GM08714 (cell line): ENCODE measurements at regions not wholly inside any gene's neighbourhood (a gene's known extent, or its start where the extent isn't known, plus 50 kb on each side); places are given as distances from the start of the nearest gene placed in this dataset.

Experiments used
- H3K4me3 ChIP-seq: fragments of 200-500 bp; sonication (Bioruptor generic); 2 replicates; pipeline ENCODE4 v1.5.1; 2014; ENCODE audit warnings: mild to moderate bottlenecking, low read length, inconsistent platforms
- ZNF274 ChIP-seq: IDR thresholded peaks from 2 replicates; pipeline ENCODE4 v1.6.1; 2012; ENCODE audit warnings: mild to moderate bottlenecking, low read depth, low read length

DNA sequence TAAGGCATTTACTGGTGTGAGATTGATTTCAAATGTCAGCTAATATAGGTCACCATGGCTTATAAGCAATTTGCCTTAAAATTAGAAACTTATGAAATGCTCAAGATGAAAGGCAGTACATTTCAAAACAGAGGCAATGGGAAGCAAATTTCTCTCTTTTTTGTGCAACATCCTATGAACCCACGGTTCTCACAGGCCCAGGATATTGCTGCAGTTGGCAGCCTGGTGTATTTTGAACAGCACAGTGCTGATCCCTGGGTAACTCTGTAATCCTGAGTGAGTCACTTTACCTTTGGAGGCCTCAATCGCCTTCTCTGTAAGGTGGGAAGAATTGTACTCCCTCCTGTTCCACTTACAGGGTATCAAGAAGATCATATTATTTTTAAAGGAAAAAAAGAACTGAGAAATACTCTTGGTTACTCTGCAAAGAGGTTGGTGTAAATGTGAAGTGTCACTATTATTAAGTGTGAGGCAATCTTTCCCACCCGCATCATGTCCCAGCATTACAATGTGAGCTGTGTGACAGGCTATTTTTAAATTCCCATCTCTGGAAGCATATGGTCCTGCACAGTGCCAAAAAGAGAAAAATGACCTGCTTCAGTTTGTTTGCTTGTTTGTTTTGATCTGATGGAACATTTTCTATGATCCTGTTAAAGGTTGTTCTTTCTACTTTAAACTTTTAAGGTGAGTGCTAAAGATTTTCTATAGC lies 190.1 kb upstream of the LPP start:
- no peak overlapping the region for H3K4me3 ChIP-seq
- TF ChIP-seq ZNF274: no peak

DNA sequence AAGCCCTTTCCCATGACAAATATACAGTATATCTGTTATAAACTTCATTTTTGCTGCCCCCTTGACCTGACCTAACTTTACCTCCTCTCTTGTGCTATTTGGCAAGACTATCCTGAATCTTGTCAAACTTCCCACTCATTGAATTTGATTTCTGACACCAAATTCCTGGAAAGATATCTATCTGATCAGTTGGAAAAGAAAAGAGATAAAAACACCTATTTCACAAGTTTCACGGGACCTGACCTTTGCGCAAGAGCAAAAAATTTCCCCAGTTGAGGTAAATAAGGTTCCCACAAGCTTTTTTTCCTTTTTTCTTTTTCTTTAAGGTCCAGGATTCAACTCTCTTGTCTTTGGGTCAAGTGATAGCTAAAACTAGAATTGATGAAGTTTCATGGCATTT lies 189.2 kb upstream of the LPP start:
- H3K4me3 ChIP-seq: no peak overlapping the region
- no peak for TF ChIP-seq ZNF274

DNA sequence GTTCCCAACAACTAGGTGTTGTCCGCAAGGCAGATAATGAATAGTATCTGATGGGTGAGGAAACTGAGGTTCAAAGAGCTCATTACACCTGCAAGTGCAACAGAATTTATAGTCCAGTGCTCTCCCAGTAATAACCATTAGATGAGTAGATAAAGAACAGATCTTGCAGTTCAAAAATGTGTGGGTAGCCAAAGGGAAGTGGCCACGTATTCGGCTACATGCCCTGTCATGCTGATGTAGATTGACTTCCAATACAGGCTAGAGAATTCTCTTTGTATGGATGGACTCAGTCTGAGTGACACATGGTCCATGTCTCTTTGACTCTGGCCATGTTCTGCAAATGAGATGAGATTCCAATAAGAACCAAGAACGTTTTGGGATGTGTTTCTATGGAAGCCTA lies 187.9 kb upstream of the LPP start:
- H3K4me3 ChIP-seq: no peak overlapping the region
- TF ChIP-seq ZNF274: no peak

DNA sequence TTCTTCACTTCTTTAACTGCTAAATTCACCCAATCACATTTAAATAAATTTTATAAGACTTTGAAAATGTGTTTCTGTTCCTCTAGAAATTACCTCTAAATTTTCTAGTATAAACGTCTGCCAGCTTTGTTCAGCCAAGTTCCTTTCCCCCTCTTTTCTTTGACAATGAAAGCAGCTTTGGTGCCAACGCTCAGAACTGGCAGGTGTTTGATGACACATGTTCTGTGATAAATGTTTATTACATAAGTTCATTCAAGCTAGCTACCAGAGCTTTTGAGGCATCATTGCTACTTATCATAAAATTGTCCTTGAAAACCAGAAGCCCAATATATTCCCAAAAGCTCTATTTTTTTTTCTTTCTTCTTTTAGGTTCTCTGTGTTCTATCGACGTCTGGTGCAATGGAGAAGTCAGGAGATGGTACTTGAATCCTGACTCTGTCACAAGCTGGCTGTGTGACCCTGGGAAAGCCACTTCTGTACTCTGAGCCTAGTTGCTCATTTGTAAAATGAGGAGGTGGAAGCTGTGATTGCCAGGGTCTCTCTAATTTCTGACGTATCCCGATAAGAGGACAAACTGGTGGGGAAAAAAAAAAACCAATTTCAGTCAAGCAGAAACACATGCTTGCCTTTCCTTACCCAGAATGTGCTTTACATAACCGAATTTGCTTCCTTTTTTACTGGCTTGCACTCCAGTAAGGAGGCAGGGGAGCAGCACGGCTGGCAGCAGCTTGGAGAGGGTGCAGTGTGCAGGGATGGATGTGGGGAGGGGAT lies 187.1 kb upstream of the LPP start:
- no peak for TF ChIP-seq ZNF274

DNA sequence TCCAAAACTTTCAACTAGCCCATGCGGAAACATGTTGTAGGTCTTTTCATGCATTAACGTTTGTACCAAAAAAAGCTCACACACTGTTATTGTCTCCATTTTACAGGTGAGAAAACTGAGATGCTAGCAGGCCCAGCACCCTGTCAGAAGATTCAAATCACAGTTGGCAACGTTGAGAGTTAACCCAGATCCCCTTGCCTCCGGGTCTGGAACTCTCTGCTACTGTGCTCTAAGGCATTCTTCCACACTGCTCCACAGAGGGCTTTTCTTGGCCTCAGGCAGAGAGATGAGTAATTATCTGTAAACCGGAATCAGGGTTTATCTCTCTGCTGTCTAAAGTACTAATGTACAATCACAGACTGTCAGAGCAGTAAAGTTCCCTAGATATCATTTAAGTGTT lies 186.0 kb upstream of the LPP start:
- no peak overlapping the region for H3K4me3 ChIP-seq

More for the DNA sequence above, 187.1 kb upstream of the LPP start:
- no peak overlapping the region for H3K4me3 ChIP-seq

DNA sequence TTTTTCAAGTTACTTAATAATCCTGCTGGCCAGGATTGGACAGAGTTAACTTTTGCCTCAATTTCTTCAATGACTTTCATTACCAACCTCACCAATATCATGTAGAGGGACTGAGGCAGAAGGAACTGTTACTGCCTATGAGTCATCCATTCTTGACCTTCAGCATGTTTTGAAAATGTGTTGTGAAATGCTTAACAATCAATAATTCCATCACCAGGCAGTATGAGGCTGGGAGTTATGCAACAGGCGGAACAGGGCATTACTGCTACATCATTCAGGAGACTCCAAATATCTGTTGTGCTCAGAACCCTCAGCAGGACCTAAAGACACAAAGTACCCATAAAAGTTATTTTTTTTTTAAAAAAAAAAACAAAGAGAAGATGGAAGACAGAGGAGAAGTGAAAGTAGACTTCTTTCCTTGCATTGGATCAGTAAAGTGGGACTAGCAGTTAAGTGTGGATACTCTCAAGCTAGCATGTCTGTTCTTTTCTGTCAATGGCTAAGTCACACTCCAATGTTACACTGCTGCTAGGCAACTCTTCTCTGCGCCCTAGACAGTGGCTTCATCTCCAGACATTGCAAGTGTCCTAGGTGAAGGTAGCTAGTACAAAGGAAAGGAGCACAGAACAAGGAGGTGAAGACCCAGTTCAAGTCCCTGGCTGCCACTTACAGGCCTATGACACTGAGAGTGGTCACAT lies 184.9 kb upstream of the LPP start:
- TF ChIP-seq ZNF274: no peak
- no peak overlapping the region for H3K4me3 ChIP-seq

More for the DNA sequence above, 186.0 kb upstream of the LPP start:
- no peak for TF ChIP-seq ZNF274

DNA sequence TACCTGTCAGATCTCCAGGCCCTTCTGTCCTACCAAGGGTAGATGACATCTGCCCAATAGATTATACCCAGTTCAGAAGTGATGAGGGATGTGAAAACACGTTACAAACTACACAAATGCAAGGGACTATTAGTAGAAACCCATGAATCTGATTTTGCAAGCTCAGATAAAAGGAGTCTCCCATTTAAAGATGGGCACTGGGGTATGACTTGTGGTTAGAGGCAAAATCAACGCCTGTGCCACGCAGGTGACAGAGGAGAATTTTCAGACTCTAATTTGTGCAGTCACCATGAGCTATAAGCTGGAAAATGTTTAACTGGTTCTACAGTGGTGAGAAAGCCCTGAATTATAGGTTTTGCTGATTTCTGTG lies 184.4 kb upstream of the LPP start:
- H3K4me3 ChIP-seq: no peak overlapping the region
- no peak for TF ChIP-seq ZNF274

DNA sequence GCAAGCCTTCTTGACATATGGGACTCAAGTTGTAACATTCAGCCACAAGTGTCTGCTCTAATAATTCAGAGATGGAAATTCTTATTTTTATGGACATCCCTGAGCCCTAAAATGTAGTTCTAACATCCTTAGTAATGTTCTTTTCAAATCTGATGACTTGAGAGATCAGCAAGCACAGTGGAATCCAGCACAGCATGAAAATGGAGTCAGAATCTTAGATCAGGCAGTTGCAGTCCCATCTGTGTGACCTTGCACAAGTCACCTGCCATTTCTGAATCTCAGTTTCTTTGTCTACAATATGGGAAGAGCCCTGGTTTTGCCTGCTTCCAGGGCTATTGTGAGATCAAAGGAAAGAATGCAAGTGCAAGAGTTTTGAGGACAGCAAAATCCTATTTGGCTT lies 183.9 kb upstream of the LPP start:
- no peak for TF ChIP-seq ZNF274
- no peak overlapping the region for H3K4me3 ChIP-seq

DNA sequence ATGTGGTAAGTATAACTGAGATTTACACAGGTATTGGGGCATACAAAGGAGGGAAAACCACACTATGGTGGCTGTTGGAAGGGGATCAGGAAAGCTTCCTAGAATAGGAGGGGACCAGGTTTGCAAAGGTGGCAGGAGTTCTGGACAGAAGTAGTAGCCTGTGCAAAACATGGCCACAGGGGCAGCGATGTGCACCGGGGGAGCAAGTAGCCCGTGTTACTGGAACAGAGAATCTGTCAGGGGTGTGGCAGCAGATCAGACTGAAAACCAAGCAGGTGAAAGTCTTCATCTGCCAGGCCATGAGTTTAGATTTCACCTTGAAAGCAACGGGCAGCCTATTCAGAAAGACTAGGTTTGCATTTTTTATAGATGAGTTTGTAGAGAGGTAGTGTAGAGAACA lies 182.3 kb upstream of the LPP start:
- no peak overlapping the region for H3K4me3 ChIP-seq
- no peak for TF ChIP-seq ZNF274

DNA sequence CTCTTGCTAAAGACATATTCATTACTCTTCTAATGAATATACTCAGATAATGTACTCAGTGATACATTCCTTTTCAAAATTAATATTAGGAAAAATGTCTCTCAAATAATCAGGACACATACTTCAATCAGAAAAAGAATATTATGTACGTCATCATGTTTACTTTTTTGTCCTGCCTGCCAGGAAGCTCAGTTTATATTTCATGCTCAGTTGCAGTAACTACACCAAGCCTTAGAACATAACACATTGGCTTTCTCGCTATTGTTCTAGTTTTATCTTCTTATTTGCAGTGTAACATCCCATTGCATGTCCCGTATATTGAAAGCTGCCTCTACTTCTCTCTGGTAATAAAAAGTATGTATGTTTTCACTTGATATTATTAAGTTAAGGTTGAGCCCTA lies 181.5 kb upstream of the LPP start:
- TF ChIP-seq ZNF274: no peak
- H3K4me3 ChIP-seq: no peak overlapping the region

DNA sequence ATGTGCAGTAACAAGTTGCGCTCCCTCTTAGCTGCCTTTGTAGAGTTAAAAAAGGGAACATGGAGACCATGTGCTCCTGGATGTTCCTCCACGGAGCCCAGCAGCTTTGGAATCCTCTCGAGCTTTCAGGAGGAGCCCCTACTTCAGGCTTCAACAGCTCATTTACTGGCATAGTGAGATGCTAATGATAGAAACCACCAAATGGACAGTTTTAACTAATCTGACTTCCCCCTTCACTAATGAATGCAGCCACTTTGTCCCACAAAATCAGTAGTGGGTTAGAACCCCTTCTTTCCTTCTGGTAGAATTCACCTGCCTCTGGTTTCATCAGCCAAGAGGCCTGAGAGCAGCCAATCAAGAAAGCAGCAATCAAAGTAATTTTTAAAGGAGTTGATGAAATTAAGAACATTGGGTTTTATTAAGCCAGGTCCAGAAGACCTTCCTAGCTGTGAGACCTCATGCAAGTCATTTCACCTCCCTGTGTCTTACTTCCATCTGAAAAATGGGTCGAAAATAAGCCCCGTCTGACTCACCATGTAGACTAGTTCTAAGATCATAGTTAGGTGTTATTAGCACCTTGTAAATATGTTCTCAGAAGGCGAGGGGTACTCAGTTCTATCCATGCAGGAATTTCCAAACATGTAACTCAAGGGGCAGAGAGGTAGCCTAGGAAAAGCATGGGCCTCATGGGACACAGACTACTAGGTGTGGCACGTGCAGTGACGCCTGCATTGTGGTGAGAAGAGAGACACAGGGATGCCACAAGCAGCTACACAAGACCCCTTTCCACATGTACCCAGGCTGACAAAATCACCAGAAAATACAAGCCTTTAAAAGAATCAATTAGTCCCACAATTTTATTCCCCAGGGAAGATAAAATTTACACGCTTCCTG lies 179.7 kb upstream of the LPP start:
- no peak for TF ChIP-seq ZNF274
- no peak overlapping the region for H3K4me3 ChIP-seq

DNA sequence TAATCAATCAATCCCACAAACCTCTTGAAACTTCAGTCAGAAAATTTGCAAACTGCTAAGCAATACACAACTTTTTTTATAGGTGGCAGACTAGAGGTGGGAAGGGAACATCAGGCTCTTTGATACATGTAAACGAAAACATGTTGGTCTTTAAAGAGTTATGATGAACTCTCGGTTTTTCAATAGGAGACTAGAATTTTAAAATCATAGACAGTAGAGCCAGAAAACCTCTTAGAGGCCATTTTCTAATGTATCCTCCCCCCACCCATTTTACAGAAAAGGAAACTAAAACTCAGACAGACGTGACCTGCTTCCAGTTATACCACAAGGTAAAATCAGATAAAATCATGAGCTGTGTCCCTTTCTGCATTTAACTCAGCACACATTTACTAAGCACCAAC lies 179.1 kb upstream of the LPP start:
- H3K4me3 ChIP-seq: no peak overlapping the region
- no peak for TF ChIP-seq ZNF274

DNA sequence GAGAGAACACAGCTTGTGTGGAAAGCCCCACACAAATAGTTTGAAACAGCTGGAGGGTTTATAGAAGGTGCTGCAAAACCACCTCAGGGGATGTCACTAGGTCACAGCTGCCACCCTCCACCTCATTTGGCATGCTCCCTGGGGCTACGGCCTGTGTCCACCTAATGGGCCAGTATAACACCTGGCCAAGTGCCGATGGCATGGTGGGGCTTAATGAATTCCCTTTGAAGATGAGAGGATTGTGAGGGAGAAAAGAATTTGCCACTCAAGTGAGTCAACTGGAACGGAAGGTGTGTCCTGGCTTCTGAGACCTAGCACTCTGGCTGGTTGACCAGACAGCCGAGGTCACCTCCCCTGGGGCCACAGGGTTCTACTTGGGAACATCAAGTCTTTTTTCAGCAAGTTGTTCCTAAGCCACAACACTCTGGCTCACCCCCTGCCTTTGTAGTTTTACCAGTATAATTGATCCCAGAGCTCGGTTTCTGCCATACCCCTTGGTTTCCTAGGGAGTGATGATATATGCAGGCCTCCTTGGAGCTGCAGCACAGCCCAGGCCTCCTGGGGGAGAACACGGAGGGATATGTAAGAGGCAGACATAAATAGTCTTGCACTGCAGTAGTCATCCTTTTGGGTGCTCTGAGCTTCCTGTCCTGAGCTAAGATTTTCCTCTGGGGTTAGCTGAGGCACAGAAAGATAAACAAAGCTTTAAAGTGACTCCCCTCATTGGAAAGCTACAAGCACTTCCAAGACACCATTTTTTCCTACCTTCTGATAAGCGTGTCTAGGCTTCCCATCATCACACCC lies 178.2 kb upstream of the LPP start:
- TF ChIP-seq ZNF274: no peak
- H3K4me3 ChIP-seq: no peak overlapping the region
